ENCODE measurements at regions not wholly inside any gene's neighbourhood (a gene's known extent, or its start where the extent isn't known, plus 50 kb on each side); places are given as distances from the start of the nearest gene placed in this dataset.

GRCh38 chr2:167875529-167875928, 371.9 kb downstream of the STK39 start:
- TF ChIP-seq POLR2AphosphoS5 (IDR thresholded peaks at IDR 0.05; ENCODE audit: borderline replicate concordance, low read depth, low read length), result no peak
- TF ChIP-seq EZH2 (IDR thresholded peaks at IDR 0.05), result no peak
